Activated naive CD4-positive, alpha-beta T cell (primary cell): ENCODE measurements at regions not wholly inside any gene's neighbourhood (a gene's known extent, or its start where the extent isn't known, plus 50 kb on each side); places are given as distances from the start of the nearest gene placed in this dataset.

Experiments
- DNase-seq, 4 experiments: peaks; one replicate each; lab custom pipeline; 2025; lab: John Stamatoyannopoulos, UW

DNA sequence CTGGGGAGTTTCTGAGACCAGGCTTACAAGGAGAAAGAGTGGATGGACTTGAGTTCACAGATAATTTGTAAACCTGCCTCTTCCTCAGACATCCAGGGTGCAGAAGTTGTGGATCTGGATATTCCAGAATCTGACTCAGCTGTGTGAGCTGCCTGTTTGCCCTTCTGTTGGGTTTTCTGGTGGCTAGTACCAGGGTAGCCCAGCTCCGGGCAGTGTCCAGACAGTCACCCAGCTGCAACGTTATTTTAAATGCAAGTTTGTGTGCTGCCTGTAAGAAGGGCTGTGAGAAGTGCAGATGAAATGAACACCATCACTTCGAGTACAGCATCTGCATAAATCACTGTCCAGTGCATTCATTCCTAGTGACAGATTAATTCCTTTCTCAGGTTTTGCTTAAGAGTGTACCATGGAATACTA lies 1053.0 kb downstream of the TUSC7 start:
- DNase-seq, result no peak

DNA sequence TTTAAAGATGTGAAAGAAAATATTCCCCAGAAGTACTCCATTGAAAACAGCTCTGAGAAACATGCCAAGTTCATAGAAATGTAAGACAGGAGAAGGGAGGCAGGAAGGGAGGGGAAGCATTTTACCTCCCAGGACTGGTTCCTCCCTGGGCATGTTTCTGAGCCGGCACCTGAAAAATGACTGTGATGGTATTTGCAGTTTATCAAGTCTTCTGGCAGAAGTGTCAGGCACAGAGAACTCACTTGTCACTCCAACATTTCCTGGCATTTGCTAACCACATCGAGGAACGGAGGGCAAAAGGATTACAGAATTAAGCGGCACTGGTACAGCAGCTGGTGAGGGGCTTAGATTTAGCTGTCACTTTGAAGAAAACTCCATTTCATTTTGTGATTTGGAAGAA lies 1054.0 kb downstream of the TUSC7 start:
- no peak for DNase-seq

DNA sequence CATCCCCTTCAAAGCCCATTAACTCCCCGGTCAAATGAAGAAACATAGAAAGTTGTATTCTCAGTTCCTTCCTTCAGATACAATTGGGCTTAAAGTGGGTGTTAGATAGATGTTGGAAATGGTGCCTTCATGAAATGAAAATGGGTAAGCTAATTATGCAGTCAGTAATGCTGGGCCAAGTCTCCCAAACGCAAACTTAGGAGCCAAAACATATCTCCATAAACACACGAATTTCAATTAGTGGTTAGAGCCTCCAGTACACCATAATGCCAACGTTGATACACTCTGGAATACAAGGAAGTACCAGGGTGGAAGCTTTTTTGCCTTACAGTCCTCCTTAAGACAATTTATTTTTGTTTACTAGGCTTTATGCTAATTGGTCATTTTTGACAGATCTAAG lies 1059.0 kb downstream of the TUSC7 start:
- no peak for DNase-seq

DNA sequence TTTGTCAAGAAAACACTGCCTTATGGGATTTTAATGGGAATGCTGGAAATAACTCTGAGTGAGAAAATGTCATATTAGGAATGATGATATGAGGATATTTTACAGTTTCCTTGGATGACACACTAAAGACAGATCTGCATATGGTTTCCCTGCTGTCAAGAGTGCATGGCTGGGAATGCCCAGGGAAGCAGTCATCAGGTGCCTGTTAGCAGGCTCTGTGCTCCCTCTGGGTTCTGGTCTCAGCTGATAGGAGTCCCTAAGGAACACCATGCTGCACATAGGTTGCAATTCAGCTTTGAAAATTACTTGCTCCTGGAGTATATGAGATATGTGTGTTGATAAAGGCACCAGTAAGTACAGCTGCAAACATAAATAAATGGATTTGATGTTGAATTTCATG lies 1064.6 kb downstream of the TUSC7 start:
- DNase-seq, result no peak

DNA sequence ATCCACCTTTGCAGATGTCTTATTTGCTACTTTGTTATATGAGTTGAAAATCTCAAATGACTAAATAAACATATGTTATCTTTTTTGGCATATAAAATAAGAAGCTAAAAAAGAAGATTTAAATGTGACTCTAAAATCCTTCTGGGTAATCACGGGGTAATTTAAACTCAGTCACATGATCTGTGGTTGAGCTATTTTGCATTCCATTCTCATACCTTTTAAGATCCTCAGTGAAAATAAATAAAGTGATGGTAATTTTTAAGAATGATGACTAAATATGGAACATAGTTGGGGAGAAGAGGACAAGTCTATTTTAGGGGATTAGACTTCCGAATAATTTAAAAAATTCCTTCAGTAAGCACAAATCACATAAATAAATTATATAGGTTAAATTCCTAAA lies 1076.8 kb downstream of the TUSC7 start:
- no peak for DNase-seq

DNA sequence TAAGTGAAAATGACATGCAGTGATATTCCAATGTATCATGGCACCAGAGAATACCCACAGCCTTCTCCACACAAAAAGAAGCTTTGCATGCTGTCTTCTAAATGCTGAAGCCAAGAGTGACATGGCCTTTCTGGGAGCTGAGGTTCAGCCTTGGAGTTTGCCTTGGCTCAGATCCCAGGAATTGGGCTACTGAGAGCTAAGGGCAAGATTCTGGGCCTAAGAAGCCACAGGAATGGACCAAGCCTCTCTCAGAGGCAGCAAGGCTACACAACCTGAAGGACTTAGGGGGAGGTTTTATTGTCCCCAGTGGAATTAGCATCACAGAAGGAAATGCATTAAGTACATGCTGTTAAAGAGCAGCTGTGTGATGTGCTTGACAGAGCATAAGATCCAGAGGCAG lies 1078.5 kb downstream of the TUSC7 start:
- no peak for DNase-seq

DNA sequence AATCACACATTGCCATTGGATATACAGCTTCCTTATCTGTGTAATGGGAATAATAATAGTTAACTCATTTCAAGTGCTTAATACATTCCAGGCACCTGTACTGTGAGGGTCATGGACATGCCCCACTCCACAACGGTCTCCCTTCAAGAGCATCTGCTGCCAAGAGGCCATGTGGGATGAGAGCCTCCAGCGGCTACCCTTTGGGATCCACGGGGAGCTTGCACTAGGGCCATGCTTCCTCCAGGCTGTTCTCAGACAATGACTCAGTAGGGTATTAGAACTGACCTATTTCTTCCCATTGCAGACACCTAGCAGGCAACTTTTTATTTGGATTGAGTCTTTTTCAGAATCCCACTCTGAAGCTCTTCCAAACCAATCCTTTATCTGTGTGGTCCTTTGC lies 1078.9 kb downstream of the TUSC7 start:
- DNase-seq, result no peak

DNA sequence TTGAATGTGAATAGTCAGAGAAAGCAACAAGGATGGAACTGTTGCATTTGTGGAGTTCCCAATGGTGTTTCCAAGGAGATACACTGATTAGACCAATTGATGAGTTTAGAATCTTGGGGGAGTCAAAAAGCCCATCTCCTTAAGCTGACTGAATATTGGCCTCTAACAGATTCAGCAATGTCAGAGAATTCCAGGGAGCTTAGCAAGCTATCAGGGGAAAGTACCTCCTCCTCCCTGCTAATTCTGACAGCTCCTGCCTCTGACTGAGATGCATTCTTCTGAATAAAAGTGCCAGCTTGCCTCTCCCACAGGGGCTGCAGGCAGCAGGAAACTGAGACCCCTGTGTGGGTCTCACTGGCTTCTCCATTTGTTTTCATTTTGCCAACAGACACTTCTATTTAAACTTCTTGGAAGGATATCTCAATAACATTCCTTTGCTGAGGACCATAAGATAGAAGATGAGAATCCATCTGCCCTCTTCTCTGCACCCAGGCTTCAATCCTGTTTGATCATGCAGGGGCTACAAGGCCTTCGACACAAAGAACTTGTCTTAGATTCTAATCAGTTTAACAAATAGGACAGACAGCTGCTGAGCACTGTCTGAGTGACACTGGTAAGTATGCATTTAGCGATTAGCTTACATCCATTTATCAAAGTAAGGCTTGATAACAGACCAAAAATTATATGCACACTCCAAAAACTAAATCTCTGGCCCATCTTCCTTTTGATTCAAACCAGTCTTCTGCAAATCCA lies 1080.8 kb downstream of the TUSC7 start:
- no peak for DNase-seq

DNA sequence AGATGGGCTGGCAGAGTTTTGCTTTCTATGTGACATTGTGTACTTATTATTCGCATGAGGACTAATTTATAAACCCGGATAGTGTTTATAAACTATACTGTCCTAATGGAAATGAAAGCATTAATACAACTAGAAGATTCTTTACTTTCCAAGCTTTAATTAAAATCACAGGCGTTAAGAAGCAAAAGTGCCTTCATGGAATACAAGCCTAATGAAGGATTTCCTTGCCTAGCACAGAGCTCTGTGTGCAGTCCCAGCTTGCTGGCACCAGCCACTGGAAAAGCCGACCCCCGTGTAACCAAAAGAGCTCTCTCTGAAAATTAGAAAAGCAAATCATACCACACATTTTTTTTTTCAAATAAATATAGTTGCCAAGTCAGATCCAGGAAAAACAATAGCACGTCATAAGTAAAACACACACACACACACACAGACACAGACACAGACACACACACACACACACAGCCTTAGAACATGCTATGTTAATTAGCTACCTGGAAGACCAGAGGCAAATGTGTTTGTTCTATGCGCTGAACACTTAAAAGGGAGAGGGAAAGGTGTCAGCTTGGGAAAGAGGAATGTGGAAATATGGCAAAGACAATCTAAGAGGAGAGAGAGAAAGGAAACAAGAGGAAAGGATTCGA lies 1084.2 kb downstream of the TUSC7 start:
- no peak for DNase-seq

DNA sequence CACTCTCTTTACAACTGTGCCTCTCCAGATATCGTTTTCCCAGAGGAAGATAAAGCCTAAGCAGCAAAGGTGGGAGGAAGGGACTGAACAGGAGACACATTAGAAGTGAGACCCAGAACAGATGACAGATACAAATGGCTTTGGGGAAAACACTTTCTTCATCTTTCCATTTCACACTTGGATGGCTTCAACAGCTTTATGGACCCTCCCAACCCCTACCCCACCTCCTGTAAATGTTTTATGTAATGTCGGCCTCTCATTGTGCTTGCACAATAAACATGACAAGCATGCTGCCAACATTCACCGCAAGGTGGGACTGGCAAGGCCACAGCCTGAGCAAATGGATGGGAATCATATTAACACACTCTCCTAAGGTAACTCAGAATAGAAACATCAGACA lies 1088.6 kb downstream of the TUSC7 start:
- no peak for DNase-seq

DNA sequence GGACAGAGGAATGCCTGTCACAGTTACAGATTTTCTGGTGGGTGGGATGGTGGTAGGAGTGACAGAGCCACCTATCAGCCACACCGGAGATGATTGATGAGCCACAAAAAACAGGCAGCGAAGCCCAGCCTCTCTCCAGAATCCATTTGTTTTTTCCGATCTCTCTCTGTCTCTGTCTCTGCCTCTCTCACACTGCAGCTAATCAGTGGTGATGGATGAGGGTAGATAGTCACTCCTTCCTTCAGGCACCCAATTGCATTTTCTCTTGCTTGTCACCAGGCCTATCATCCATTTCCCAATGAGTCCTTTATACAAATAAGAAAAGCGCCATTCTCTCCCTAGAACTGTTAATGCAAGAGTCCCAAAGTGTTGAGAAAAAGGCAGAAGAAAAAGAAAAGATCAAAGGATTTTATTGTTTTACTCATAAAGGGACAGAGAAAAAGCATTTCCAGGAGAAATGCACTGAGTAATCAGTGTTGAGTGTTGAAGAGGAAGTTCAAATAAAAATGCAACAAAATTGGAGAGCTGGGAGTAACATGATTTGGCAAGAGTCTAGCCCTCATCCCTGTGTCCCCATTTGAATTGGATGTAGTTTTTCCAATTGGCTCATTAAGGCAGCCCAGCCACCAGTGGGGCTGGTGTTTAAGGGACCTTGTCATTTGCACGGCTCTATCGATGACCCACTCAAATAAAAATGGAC lies 1089.3 kb downstream of the TUSC7 start:
- DNase-seq, result no peak

DNA sequence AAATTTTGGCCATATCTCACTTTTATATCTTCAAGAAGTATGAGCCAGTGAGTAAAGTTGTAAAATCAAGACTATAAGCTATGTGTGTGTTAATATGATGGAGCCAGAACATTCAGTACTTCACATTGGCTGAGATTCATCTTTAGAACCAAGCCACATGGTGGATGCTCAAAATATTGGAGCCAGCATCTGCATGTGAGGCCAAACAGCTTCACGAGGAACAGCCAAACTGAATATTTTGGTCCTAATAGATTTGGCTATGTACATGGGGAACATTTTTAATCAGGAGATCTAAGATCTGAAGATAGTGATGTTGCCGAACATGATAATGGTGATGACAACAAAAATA lies 1089.8 kb downstream of the TUSC7 start:
- no peak for DNase-seq

DNA sequence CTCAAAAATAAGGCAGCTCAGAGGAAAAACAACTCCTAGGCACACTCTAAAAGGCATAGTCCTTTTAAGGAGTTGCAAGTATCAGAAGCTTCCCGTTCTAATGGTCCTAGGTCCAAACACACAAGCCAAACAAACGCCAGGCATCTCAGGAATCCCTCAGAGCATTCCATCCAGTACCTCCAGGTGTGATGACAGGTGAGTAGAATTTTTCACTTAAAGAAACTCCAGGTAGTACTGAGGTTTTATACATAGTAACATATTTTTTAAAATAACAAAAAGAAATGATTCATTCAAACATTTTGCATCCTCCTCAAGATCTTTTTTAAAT lies 1092.3 kb downstream of the TUSC7 start:
- no peak for DNase-seq

DNA sequence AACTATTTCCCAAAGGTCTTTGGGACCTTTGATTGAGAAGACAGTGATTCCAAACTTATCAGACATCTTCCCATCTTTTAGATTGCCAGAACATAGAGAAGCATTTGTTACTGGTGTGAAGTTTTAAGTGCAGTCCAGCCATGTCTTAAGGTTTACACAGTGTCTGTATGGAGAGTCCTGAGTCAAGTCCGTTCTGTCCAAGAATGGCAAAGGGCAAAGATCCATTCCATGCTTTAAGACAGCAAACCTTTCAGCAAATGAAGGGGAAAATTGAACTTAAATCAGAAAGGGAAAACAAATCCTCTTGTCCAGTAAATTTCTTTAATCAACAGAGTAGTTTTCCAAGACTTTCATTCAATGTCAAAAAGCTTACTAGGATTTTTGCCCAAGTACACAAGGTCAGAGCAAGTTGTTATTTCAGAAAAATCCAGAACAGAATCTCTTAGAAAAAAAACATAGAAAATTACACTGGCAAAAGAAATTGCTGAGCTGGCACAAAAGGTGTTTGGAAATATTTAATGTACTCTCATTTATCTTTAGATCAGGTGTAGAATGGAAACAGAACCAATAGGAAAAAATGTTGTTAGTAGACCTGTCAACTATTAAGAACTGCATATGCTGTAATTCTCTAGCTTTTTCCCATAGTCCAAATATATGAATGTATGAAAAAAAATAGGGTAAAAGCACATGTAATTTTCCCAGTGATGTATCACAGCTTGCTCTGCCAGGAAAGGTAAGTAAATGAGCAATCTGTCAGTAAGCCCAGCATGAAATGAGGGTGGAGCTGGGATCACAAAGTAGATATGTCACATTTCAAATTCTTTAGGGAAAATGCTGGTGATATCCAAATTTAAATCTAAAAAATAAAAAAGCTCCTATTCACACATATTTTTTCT lies 1099.9 kb downstream of the TUSC7 start:
- no peak for DNase-seq

DNA sequence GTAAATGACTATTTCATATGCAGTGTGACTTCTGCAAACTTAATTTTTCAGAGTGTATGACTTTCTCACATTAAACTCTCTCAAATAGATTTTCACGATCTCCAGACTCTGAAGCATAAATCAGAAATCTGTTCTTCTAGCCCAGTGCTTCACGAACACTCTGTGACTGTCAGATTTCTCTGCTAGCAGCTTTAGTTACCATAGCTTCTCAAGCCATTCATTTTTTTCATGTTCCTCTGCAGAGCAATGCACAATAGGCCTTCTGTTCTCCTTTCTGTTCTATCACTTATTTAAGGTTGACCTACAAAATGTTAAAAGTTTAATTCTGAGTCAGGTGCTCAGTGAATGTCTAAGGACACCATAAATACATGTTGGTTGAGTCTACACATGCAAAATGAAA lies 1102.2 kb downstream of the TUSC7 start:
- no peak for DNase-seq

DNA sequence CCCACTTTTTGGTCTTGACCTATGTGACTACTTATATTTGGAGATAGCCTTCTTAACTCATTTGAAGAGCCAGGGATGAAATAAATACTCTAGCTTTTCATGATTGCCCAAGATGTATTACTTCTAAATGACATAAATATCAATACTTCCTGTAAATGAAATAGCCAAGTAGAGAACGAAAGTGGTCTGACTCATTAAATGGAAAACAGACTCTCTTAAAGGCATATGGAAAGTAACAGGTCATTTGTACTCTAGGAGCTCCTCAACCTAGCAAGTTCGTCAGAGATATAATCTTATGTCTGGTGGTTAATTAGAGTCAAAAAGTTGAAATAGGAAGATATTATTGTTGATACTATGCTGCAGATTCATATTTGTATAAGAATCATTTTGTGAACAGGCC lies 1105.4 kb downstream of the TUSC7 start:
- no peak for DNase-seq

DNA sequence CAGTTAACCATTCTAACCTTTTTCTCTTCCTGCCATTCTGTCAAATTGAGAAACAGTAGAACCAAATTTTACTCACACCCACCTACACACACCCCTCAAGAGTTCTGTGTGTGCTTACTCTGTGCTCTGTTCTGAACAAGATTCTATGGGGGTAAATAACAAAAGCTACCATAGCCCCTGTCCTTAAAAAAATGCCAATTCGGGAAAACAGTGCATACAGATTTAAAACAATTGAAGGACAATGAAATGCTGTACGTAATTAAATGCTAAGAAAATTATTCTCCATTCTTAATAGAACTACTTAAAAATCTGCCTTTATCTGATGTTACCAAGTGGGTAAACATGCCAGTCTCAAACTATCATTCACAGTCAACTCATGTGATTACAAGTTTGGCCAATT lies 1107.5 kb downstream of the TUSC7 start:
- DNase-seq, result no peak

DNA sequence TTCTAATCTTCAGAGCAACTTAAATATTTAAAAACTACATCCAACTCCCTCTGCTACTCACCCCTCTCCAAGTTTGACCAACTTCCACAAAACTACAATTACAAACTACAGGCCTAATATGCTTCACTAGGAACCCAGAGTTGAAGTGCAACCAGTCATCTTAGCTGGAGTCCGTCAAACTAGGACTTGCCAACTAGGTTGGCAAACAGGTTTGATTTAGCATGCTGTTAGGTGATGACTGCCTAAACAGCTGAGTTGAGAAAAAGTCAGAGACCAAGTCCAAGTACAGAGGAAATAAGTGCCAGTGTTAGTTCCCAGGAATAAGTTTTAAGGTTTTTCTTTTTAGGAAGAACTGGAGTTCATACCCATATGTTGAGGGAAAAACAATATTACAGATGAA lies 1109.0 kb downstream of the TUSC7 start:
- DNase-seq, result no peak

DNA sequence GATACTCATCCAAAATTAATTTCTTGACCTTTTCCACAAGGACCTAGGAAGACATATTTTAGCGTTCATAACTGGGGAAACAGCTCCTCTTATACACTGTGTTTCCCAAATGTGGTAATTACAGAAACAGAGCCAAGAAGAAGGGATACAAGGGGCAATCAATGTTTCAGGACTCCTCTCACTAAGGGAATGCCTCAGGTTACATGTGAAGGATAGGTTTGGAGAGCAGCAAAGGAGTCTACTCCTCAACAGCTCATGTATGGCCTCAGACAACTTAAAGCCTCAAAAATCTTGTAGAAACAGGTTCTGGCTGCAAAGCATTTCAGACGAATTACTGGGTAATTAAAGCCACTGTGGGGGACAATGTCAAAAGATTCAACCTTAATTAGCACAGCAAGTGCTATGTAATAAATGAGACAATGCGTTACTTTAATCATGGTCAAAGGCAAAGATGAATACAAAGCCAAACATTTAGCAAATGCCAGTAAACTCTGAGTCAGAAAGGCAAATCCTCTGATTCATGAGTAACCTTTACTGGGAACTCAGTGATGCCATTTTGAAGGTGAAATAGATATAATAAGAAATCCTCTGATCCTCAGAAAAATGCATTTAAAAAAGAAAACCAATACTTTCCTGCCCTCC lies 1111.2 kb downstream of the TUSC7 start:
- no peak for DNase-seq

DNA sequence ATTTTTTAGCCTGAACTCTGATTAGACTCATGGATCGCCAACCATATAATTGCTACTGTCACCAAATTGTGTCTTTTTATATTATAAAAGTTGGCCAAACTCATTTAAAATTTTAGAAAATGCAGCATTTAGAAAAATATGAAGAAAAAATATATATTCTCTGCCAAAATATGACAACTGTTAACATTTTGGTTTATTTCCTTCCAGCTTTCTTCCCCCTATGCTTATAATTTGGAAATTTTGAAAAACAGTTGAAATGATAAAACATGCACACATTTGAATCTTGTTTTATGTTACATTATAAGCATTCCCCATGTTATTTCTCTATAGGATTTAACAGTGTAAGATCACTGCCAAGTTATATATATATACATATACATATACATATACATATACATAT lies 1112.8 kb downstream of the TUSC7 start:
- DNase-seq, result no peak

DNA sequence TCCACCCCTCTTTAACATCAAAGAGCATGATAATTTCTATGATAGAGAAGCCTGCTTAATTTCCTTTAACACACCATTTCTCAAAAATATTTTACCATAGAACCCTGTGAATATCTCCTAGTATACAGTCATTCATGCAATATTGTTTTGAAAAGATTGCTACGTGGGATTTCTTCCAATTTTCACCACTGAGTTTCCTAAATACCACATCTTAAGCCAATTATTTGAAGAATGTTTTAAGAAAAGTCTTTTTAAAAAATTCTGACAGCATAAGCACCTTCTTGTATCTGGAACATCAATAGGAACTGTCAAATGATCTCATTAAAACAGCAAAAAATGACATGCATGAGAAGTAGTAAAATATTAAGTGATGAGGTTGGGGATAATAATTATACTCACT lies 1126.7 kb downstream of the TUSC7 start:
- no peak for DNase-seq

DNA sequence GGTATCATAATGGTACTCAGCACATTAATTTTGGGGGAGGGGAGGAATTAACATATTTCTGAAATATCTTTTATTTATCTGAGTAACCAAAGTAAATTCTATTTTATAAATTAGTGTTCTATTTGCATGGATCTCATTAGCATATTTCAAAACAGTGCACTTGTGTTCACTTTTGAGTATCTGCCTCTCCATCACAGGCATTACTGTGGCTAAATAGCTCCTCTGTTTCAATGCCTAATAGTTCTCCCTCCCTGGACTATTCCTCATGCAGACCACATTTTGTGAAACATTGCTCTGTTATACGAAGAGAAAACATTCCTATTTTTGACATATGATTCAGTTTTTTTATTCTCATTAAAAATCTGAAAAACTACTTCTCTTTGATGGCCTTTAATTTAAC lies 1127.8 kb downstream of the TUSC7 start:
- DNase-seq, result no peak
